ENCODE measurements at regions not wholly inside any gene's neighbourhood (a gene's known extent, or its start where the extent isn't known, plus 50 kb on each side); places are given as distances from the start of the nearest gene placed in this dataset.

DNA sequence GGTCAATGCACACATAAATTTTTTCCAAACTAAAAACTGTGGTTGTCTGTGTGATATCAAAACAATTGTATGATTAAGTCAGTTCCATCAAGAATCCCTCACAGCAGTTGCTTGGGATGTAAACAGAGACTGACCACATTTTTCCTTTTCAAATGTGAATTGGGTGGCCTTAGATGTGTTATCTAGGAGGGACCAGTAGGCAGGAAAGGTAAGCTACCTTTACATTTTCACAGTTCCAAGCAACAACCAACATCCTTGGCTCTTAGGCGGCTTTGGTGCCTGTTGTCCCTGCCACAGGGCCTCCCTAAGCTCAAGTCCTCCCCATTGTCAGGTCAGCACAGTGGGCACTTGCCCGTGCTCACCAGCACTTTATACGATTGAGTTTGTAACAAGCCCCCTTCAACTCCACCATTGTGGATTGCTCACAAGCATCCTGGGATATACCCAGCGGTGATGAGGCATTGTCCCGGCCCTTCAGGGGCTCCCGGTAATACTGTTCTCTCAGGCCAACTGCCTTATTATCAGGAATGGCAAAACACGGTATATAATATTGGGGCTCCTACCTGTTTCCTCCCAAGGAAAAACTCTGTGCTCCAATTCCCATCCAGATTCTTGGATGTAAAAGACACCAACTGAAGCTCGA, 114.9 kb upstream of the ANKRD1 start:
- no peak overlapping the region for H3K4me3 ChIP-seq (ENCODE audit: low read depth, low read length)
- DNase-seq (ENCODE audit: low read depth): no peak
- TF ChIP-seq, protein P1, sequence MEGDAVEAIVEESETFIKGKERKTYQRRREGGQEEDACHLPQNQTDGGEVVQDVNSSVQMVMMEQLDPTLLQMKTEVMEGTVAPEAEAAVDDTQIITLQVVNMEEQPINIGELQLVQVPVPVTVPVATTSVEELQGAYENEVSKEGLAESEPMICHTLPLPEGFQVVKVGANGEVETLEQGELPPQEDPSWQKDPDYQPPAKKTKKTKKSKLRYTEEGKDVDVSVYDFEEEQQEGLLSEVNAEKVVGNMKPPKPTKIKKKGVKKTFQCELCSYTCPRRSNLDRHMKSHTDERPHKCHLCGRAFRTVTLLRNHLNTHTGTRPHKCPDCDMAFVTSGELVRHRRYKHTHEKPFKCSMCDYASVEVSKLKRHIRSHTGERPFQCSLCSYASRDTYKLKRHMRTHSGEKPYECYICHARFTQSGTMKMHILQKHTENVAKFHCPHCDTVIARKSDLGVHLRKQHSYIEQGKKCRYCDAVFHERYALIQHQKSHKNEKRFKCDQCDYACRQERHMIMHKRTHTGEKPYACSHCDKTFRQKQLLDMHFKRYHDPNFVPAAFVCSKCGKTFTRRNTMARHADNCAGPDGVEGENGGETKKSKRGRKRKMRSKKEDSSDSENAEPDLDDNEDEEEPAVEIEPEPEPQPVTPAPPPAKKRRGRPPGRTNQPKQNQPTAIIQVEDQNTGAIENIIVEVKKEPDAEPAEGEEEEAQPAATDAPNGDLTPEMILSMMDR (conservative IDR thresholded peaks at IDR 0.05; ENCODE audit: low read depth, low read length): no peak

DNA sequence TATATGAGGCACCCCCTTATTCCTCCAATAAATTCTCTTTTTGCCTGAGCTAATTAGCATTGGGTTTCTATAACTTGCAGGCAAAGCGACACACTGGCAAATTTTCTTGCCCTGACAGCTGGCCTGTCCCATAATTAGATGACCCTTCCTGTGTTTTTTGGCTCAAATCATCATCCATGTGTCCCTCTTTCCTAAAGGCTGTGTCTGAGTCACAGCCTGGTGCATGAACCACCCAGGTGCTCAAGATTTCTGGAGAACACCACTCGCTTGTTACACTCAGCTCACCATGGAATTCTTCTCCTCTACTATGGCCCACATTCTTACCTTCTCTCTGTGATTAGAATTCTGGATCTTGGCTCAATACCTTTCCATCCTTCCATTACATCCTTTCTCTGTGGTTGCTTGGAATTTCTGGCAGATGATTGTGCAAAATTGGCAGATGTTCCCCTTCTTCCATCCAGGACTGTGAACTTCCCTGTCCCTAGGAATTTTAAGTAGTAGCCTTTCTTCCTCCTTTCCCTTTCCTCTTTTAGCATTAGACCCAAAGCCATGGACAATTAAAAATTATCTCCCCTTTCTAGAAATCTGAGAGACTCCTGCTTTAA, 116.0 kb upstream of the ANKRD1 start:
- no peak for DNase-seq (ENCODE audit: low read depth)
- H3K4me3 ChIP-seq (ENCODE audit: low read depth, low read length): no peak overlapping the region
- TF ChIP-seq, protein P1 (conservative IDR thresholded peaks at IDR 0.05; ENCODE audit: low read depth, low read length): no peak

DNA sequence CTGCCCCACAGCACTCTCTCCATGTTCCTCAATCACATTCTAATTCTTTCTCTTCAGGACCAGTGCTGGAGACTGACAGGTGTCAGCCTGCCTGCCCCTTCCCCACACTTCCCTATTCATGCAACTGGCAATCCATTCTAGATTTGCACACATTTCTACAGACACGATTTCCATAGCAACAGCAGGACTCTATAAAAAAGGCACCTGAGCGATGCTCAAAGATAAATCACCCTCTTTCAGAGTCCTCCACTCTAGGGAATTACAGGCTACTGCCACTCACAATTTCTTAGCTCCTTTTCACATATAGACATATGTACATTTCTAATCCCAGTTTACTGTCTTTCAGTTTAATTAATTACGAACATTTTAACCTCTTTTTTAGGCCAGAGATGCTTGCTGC, 118.1 kb upstream of the ANKRD1 start:
- DNase-seq (ENCODE audit: low read depth): no peak
- TF ChIP-seq, protein P1 (conservative IDR thresholded peaks at IDR 0.05; ENCODE audit: low read depth, low read length): no peak
- H3K4me3 ChIP-seq (ENCODE audit: low read depth, low read length): no peak overlapping the region

DNA sequence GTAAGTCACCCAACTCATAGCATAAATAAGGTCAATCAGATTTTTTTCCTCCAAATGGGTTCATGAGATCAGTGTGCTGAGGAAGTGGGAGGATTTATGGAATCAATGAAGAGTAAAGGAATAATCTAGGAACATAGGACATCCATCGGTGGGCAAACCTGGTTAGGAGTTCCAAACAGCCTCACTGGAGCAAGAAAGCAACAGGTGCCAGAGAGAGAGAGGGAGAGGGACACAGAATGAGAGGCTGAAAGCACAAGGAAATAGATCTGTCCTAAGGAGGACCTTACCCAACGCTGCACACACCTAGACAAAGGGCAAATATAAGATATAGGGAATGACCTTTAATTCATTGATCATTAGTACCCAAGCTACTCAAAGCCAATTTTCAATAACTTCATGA, 119.5 kb upstream of the ANKRD1 start:
- no peak for DNase-seq (ENCODE audit: low read depth)
- H3K4me3 ChIP-seq (ENCODE audit: low read depth, low read length): no peak overlapping the region
- TF ChIP-seq, protein P1 (conservative IDR thresholded peaks at IDR 0.05; ENCODE audit: low read depth, low read length): no peak

DNA sequence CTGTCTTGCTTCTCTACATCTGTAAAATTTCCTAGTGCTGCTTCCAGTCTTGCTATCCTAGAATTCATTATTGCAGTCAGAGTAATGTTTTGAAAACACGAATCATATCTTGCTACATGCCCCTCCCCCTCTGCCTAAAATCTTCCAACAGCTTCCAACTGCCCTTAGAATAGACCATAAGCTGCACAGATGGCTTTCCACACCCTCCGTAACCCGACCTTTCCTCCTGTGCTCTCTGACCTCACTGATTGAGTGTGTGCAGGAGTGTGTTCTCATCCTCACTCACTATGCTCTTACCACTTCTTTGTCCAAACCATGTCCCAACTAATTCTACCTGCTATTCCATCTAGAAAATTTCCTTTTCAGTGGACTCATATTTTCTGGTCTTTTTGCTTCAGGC, 121.2 kb upstream of the ANKRD1 start:
- DNase-seq (ENCODE audit: low read depth): no peak
- TF ChIP-seq, protein P1 (conservative IDR thresholded peaks at IDR 0.05; ENCODE audit: low read depth, low read length): no peak
- no peak overlapping the region for H3K4me3 ChIP-seq (ENCODE audit: low read depth, low read length)

DNA sequence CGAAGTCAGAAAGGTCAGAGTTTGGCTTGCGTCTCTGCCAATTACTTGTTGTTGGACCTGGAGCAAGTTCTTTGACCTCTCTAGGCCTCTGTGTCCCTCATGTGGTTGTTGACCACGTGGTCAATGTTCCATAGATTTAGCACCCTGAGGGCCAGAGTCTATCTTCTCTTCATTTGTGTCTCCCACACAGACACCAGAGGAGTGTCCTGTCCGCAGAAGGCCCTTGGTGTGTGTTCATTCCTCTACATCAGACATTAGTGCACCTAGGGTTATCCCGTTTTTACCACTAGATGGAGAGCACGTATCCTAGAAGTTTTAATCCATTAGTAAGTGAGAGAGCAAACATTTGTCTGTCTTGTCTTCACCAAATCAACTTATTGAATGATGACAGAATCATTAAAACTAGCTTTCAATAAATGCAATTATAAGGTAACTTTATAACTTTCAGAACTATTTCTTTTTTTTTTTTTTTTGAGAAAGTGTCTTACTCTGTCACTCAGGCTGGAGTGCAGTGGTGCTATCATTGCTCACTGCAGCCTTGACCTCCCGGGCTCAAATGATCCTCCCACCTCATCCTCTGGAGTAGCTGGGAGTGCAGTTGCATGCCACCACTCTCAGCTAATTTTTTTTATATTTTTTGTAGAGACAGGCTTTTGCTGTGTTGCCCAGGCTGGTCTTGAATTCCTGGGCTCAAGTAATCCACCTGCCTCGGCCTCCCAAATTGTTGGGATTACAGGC, 122.5 kb upstream of the ANKRD1 start:
- DNase-seq (ENCODE audit: low read depth): peak; percentile 74
- TF ChIP-seq, protein P1 (conservative IDR thresholded peaks at IDR 0.05; ENCODE audit: low read depth, low read length): peak; percentile 76
- no peak overlapping the region for H3K4me3 ChIP-seq (ENCODE audit: low read depth, low read length)
